Mononuclear cell (primary cell): ENCODE measurements at regions not wholly inside any gene's neighbourhood (a gene's known extent, or its start where the extent isn't known, plus 50 kb on each side); places are given as distances from the start of the nearest gene placed in this dataset.

ENCODE experiments used
- H3K27me3 ChIP-seq: 2 replicates; pipeline ENCODE4 v1.6.0; 2011; ENCODE audit warnings: low read length, control low read depth; ENCODE audit not compliant: insufficient read depth
- H3K4me1 ChIP-seq: 2 replicates; pipeline ENCODE4 v1.5.1; 2011; ENCODE audit warnings: mild to moderate bottlenecking, low read length, control low read depth; ENCODE audit not compliant: insufficient read depth
- H3K4me3 ChIP-seq: 2 replicates; pipeline ENCODE4 v1.5.1; 2011; ENCODE audit warnings: mild to moderate bottlenecking, low read length, moderate library complexity
- H3K9me3 ChIP-seq: 2 replicates; pipeline ENCODE4 v1.5.1; 2011; ENCODE audit warnings: low read depth, mild to moderate bottlenecking, control low read depth, low read length

DNA sequence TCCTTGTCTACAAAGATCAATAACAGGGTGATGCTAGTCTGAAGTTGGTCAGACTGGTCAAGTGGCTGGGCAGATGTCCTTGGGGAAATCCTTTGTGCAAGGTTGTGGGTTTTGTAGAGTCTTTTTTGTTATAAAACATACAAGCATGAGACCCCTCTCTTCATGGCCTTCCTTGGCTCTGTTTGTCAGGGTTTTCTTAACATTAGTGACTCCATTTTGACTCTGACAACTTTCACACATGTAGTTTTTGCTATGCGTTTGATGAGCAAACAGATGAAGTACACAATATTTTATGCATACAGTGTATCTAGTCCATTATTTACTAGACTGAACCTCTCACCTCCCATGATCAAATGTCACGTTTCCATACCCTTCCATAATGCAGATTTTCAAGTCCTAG lies 151.2 kb upstream of the KLF7 start:
- no peaks in the 10 kb centered on the region for H3K27me3 ChIP-seq

DNA sequence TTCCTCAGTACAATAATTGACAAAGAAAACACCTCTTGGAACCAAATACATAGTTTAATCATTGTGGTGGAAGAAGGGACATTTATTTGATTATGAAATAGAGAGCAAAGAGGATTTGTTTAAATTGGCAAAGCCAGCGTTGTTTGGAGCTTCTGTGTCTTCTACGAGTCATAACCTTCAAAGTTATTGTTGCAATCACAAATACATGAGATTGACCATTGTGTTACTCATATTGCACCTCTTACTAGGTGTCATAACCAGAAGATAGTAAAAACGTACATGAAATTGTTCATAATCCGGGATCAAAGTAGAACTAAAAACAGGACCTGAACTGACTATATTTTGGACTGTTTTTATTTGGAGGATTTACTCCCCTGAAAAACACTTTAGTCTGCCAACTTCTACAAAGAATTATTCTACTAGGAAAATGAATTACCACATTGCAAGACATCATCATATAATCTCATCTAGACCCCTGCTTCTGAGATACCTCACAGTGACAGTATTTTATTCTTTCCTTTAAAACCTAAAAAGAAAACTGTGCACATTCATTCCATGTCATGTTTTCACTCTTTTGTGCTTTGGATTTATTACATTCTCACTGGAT lies 151.7 kb upstream of the KLF7 start:
- Histone ChIP-seq H3K4me3 (no peak overlapping the region), H3K4me1 (peaks cover 10% of the 10 kb centered on the region), H3K9me3 (no peaks in the 10 kb centered on the region), H3K27me3 (no peaks in the 10 kb centered on the region)

More for the DNA sequence above, 151.2 kb upstream of the KLF7 start:
- Histone ChIP-seq H3K9me3 (no peaks in the 10 kb centered on the region), H3K4me1 (peaks cover 11% of the 10 kb centered on the region), H3K4me3 (no peak overlapping the region)

- Histone ChIP-seq H3K4me1 (peaks cover 10% of the 10 kb centered on the region), H3K27me3 (no peaks in the 10 kb centered on the region), H3K9me3 (no peaks in the 10 kb centered on the region), H3K4me3 (no peak overlapping the region)
Observed at GRCh38 chr2:207318181-207318628, 152.5 kb upstream of the KLF7 start.

GRCh38 chr2:207319316-207319715 lies 153.6 kb upstream of the KLF7 start:
- Histone ChIP-seq H3K9me3 (no peaks in the 10 kb centered on the region), H3K4me3 (no peak overlapping the region), H3K4me1 (peaks cover 10% of the 10 kb centered on the region), H3K27me3 (no peaks in the 10 kb centered on the region)

DNA sequence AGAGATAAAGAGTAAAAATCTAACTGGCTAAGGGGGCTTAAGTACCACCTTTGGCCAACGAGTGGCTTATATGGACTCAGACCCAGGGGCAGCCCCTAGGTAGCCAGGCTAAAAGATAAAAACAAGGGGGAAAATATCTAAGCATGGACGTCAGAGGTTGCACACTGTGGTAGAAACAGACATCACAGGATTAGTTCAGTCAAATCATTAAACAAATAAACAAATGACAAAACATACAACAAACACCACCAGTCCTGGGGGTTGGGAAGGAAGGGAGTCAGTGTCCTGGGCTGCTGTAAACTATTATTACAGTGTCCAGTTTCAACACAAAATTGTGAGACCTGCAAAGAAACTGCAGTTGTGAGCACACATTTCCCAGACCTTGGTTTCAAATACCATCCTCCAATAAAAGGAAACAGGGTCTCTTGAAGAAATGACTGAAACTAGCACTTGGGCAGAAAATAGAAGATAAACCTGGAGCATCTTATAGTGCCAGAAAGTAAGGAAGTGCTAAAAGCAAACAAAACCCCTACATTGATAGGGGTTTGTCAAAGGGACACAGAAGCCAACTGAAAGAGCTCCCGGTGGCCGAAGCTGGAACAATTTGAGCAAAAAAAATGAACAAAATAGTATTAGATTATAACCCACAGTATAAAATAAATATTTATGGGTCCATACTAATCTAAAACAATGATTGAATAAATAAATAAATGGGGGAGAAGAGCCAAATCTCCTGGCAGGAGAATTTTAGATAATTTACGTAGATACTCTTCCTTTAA lies 154.8 kb upstream of the KLF7 start:
- Histone ChIP-seq H3K9me3 (no peaks in the 10 kb centered on the region), H3K4me1 (peaks cover 10% of the 10 kb centered on the region), H3K27me3 (no peaks in the 10 kb centered on the region), H3K4me3 (no peak overlapping the region)

DNA sequence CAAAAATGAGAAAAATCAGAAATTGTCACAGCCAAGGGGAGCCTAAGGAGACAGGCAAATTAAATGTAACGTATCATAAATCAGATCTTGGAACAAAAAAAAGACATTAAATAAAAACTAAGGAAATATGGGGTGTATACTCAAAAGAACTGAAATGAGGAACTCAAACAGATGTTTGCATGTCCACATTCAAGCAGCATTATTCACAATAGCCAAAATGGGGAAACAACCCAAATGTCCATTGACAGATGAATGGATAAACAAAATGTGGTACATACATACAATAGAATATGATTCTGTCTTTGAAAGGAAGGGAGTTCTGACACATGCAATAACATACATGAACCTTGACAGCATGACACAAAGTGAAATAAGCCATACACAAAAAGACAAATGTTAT lies 155.8 kb upstream of the KLF7 start:
- H3K4me1 ChIP-seq = peaks cover 10% of the 10 kb centered on the region
- H3K27me3 ChIP-seq = no peaks in the 10 kb centered on the region
- no peaks in the 10 kb centered on the region for H3K9me3 ChIP-seq
- H3K4me3 ChIP-seq = no peak overlapping the region

- Histone ChIP-seq H3K4me3 (no peak overlapping the region), H3K4me1 (peaks cover 14% of the 10 kb centered on the region), H3K9me3 (no peaks in the 10 kb centered on the region), H3K27me3 (no peaks in the 10 kb centered on the region)
Observed at GRCh38 chr2:207324001-207324400, 158.3 kb upstream of the KLF7 start.

DNA sequence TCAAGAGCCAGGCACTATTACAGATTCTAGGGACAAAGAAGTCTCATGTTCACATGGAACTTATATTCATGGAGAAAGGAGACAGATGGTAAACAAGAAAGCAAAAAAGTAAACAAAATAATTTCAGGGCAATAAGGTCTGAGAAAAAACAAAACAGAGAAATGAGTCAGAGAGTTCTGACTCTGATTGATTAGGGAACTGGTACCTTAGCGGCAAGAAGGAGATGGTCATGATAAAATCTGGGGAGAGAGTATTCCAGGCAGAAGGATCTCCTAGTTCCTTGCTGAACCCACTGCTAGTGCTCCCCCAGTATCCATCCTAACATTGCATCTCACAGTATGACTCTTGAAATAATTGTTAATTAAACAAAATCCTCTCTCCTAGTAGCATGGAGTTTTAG lies 161.8 kb upstream of the KLF7 start:
- Histone ChIP-seq H3K27me3 (no peaks in the 10 kb centered on the region), H3K9me3 (no peaks in the 10 kb centered on the region), H3K4me1 (peaks cover 6% of the 10 kb centered on the region), H3K4me3 (no peak overlapping the region)

DNA sequence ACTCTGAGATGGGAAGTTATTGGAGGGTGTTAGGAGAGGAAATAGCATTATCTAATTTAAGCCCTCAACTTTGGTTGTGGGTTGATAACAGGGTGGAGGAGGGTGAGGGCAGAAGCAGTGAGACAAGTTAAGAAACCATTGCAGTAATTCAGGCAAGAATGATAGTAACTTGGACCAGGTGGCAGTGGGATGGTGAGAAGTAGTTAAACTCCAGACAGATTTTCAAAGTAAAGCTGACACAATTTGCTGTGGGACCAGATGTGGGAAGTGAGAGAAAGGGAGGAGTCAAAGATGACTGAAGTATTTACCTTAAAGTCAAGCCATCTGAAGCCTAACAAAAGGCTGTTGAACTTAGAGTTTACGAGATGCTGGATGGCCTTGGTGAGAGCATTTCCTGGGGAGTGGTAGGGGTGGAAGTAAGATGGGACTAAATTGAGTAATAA lies 163.2 kb upstream of the KLF7 start:
- Histone ChIP-seq H3K9me3 (no peaks in the 10 kb centered on the region), H3K27me3 (no peaks in the 10 kb centered on the region), H3K4me3 (no peak overlapping the region), H3K4me1 (peaks cover 6% of the 10 kb centered on the region)

- H3K4me3 ChIP-seq = no peak overlapping the region
Observed at GRCh38 chr2:207330912-207331311, 165.2 kb upstream of the KLF7 start.

GRCh38 chr2:207331674-207332073 lies 165.9 kb upstream of the KLF7 start:
- Histone ChIP-seq H3K9me3 (no peaks in the 10 kb centered on the region), H3K4me3 (no peak overlapping the region), H3K4me1 (peaks cover 6% of the 10 kb centered on the region), H3K27me3 (no peaks in the 10 kb centered on the region)

More at GRCh38 chr2:207330912-207331311, 165.2 kb upstream of the KLF7 start:
- Histone ChIP-seq H3K9me3 (no peaks in the 10 kb centered on the region), H3K4me1 (peaks cover 6% of the 10 kb centered on the region), H3K27me3 (no peaks in the 10 kb centered on the region)

DNA sequence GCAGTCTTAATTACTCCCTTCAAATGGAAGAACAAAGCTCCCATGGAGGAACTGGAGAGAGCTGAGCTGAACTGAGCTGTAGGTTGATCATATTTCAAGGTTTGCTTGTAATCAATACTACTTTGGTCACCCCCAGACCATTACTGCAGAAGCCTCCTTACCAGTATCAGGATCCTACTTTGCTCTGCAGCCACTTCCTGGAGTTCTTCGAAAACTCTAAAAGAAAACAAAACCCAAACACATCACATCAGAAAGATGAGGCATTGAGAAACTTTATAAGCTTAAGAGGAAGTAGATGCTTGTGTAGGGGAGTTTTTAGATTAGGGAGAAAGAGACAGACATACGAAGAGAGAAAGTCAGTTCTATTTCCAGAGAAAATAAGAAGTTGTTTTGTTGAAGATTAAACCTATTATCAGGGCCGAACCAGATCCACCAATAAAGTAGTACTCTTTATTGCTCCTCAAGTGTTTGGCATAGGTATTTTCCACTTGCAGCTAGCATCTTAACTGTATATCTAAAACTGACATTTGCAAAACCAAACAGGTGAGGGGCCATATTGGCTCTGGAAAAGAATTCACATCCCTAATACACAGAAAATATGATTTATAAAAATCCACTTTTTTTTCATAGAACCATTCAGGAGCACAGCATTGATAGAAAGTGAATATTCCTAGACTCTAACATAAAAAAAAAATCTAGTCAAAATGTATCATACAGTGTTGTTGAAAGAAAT lies 166.9 kb upstream of the KLF7 start:
- no peaks in the 10 kb centered on the region for H3K9me3 ChIP-seq
- peaks cover 6% of the 10 kb centered on the region for H3K4me1 ChIP-seq
- H3K27me3 ChIP-seq = no peaks in the 10 kb centered on the region
- no peak overlapping the region for H3K4me3 ChIP-seq

DNA sequence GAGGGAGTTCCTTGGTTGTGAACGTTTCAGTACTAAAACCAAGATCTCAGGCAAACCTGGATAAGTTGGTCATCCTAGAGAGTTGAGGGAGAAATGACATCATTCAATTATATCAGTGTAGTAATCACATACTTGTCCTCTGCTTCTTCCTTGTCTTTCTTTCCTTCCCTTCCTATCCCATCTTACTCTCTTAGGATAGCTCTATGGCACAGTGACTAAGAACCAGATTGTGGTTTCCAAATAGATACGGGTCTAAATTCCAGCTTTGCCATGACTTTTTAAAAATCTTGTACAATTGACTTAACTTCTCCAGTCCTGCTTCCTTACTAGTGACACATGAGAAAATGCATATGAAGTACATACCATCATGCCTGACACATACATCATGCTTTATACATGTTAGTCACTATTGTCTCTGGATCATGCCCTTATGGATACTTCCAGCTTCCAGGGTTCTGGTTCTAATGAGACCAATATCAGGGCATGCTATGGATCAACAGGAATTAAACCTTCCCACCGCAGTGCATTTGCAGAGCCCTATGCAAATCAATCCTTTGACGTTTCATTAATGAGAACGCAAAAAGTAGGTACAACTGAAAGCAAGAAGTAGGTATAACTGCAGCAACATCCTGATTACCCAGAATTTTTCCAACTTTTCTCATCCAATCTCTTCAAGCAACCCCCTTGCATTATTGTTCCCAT lies 168.0 kb upstream of the KLF7 start:
- H3K27me3 ChIP-seq = no peaks in the 10 kb centered on the region
- no peaks in the 10 kb centered on the region for H3K9me3 ChIP-seq
- peaks cover 4% of the 10 kb centered on the region for H3K4me1 ChIP-seq
- H3K4me3 ChIP-seq = no peak overlapping the region

GRCh38 chr2:207334301-207334623 lies 168.5 kb upstream of the KLF7 start:
- H3K9me3 ChIP-seq = no peaks in the 10 kb centered on the region
- no peak overlapping the region for H3K4me3 ChIP-seq
- H3K27me3 ChIP-seq = no peaks in the 10 kb centered on the region
- no peaks in the 10 kb centered on the region for H3K4me1 ChIP-seq
